SK-N-SH (cell line): ENCODE measurements at regions not wholly inside any gene's neighbourhood (a gene's known extent, or its start where the extent isn't known, plus 50 kb on each side); places are given as distances from the start of the nearest gene placed in this dataset.
A peak's percentile ranks its signal among the peaks of the same experiment; 100 is the strongest.

Experiments used
- CTCF ChIA-PET: fragments of 300-600, 350-600 bp; formaldehyde crosslinking; extraction: SDS; loops from one replicate; lab custom pipeline; 2021; lab: Yijun Ruan, JAX
- POLR2A ChIA-PET: fragments of 350-600 bp; sonication (Branson Sonifier 250); formaldehyde crosslinking; extraction: SDS; loops from one replicate; lab custom pipeline; 2020; ENCODE audit warnings: antibody characterized with exemption, inconsistent platforms; lab: Yijun Ruan, JAX
- DNase-seq: peaks from one replicate; pipeline ENCODE4 v3.0.0; 2012
- H2AFZ ChIP-seq: fragments of 200-600 bp; sonication (generic); 2 replicates; pipeline ENCODE4 v1.8.1; 2016; ENCODE audit warnings: antibody characterized with exemption, mild to moderate bottlenecking, low read depth
- H3F3A ChIP-seq: fragments of 200-600 bp; sonication (generic); replicated peaks from 2 replicates; pipeline ENCODE3; 2016; ENCODE audit warnings: antibody characterized with exemption, mild to moderate bottlenecking; ENCODE audit not compliant: insufficient read depth
- H3K27ac ChIP-seq, 2 experiments: fragments of 200-500 bp in 1 of 2; fragments of 200-600 bp in 1 of 2; sonication (Bioruptor generic) in 1 of 2; sonication (generic), shearing (Covaris generic) in 1 of 2; 2 replicates each; pipeline versions ENCODE4 v1.5.1 to v1.6.1; 2014 to 2016; ENCODE audit warnings: low read depth in 2 of 2, inconsistent platforms in 1 of 2, low read length in 1 of 2, mild to moderate bottlenecking in 1 of 2, mixed read lengths in 1 of 2
- H3K27me3 ChIP-seq: fragments of 200-600 bp; sonication (generic), shearing (Covaris generic); 2 replicates; pipeline ENCODE4 v1.6.1; 2016; ENCODE audit warnings: mixed run types; ENCODE audit not compliant: insufficient read depth
- H3K36me3 ChIP-seq, 2 experiments: fragments of 200-500 bp in 1 of 2; fragments of 200-600 bp in 1 of 2; sonication (Bioruptor generic) in 1 of 2; sonication (generic) in 1 of 2; replicated peaks in 1 of 2; 2 replicates each; pipeline versions ENCODE3 to v1.5.1; 2014 to 2016; ENCODE audit warnings: low read length in 1 of 2, mild to moderate bottlenecking in 1 of 2; ENCODE audit not compliant: insufficient read depth in 2 of 2, control insufficient read depth in 1 of 2
- H3K4me1 ChIP-seq, 2 experiments: fragments of 200-500 bp in 1 of 2; fragments of 200-600 bp in 1 of 2; sonication (Bioruptor generic) in 1 of 2; sonication (generic), shearing (Covaris generic) in 1 of 2; 2 replicates each; pipeline versions ENCODE4 v1.5.1 to v1.6.1; 2014 to 2016; ENCODE audit warnings: low read depth in 1 of 2, low read length in 1 of 2, mixed run types in 1 of 2; ENCODE audit not compliant: insufficient read depth in 2 of 2, control insufficient read depth in 1 of 2
- H3K4me2 ChIP-seq: fragments of 200-600 bp; sonication (generic), shearing (Covaris generic); 2 replicates; pipeline ENCODE4 v1.6.1; 2017; ENCODE audit warnings: mixed run types
- H3K4me3 ChIP-seq, 2 experiments: fragments of 200-500 bp in 1 of 2; fragments of 200-600 bp in 1 of 2; sonication (Bioruptor generic) in 1 of 2; sonication (generic), shearing (Covaris generic) in 1 of 2; 2 replicates each; pipeline versions ENCODE4 v1.5.1 to v1.8.1; 2014 to 2016; ENCODE audit warnings: low read depth in 2 of 2, inconsistent platforms in 1 of 2, low read length in 1 of 2, mild to moderate bottlenecking in 1 of 2, mixed read lengths in 1 of 2, moderate library complexity in 1 of 2
- H3K79me2 ChIP-seq: fragments of 200-600 bp; sonication (generic); 2 replicates; pipeline ENCODE4 v1.8.1; 2017; ENCODE audit warnings: mild to moderate bottlenecking; ENCODE audit not compliant: insufficient read depth
- H3K9ac ChIP-seq: fragments of 200-600 bp; sonication (generic); 2 replicates; pipeline ENCODE4 v1.6.1; 2017; ENCODE audit warnings: mixed run types
- H3K9me2 ChIP-seq: fragments of 200-600 bp; sonication (generic); 2 replicates; pipeline ENCODE4 v1.6.1; 2017; ENCODE audit warnings: mixed run types
- H3K9me3 ChIP-seq: fragments of 200-600 bp; sonication (generic); 2 replicates; pipeline ENCODE4 v1.6.1; 2017; ENCODE audit warnings: mixed run types, mild to moderate bottlenecking, moderate library complexity
- H4K20me1 ChIP-seq: fragments of 200-600 bp; sonication (generic); 2 replicates; pipeline ENCODE4 v1.6.1; 2017; ENCODE audit warnings: mild to moderate bottlenecking, mixed run types; ENCODE audit not compliant: insufficient read depth
- CHD2 ChIP-seq: fragments of 150-350 bp; IDR thresholded peaks from 2 replicates; pipeline ENCODE4 v1.6.1; 2018; ENCODE audit warnings: low read length; ENCODE audit not compliant: partially characterized antibody
- JUND ChIP-seq: IDR thresholded peaks from 2 replicates; pipeline ENCODE4 v1.4.0; 2012
- RAD21 ChIP-seq: IDR thresholded peaks from 2 replicates; pipeline ENCODE4 v1.6.1; 2012; ENCODE audit warnings: mild to moderate bottlenecking, low read length
- SMC3 ChIP-seq: IDR thresholded peaks from 2 replicates; pipeline ENCODE4 v1.6.1; 2012; ENCODE audit warnings: low read depth, low read length, improper control_type of control experiment
- TCF12 ChIP-seq: IDR thresholded peaks from 2 replicates; pipeline ENCODE4 v1.4.0; 2012
- YY1 ChIP-seq: IDR thresholded peaks from 2 replicates; pipeline ENCODE4 v1.4.0; 2012; ENCODE audit warnings: low read depth, mild to moderate bottlenecking
- WGBS: methylation state at CpG from one replicate; pipeline ENCODE4 v1.1.6; 2017; ENCODE audit warnings: low lambda C conversion rate; 5-methylcytosine and 5-hydroxymethylcytosine counted together
- TF ChIP-seq, protein P1 (sequence below): IDR thresholded peaks from 2 replicates; pipeline ENCODE4 v1.4.0; 2012; ENCODE audit warnings: low read depth
- TF ChIP-seq, protein P2 (sequence below): IDR thresholded peaks from 2 replicates; pipeline ENCODE4 v1.6.1; 2012; ENCODE audit warnings: mild to moderate bottlenecking, low read depth, low read length, moderate library complexity
- TF ChIP-seq, protein P3 (sequence below): IDR thresholded peaks from 2 replicates; pipeline ENCODE4; 2012

DNA sequence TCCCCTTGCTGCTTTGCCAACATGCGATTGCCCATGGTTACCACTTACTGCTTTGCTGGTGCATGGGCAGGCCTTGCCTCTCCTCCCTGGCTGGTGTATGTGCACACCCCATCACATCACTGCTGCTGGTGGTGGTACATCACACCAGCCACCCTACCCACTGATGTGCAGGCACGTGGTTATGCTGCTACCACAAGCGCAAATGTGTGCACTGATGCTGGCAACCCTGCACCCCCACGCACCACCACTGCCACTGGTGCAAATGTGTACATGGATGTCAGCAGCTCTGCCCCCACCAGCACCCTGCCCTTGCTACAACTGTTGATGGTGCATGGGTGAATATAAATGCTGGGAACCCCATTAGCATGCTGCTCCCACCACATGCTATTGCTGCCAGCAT, 261.7 kb downstream of the AEBP2 start:
- DNase-seq: no peak
- Histone ChIP-seq H3K9me2 (no peaks in the 10 kb centered on the region), H3K4me1 (no peaks in the 10 kb centered on the region), H3K27me3 (no peaks in the 10 kb centered on the region), H3K9ac (no peak overlapping the region), H3K4me3 (no peak overlapping the region), H3K36me3 (no peaks in the 10 kb centered on the region), H3K79me2 (no peaks in the 10 kb centered on the region), H3K4me2 (no peak overlapping the region), H3F3A (peaks cover 7% of the 10 kb centered on the region), H3K9me3 (0 out of 2 replicates have a peak, but pooled peaks cover 7% of the 10 kb centered on the region), H3K27ac (no peak overlapping the region), H4K20me1 (no peaks in the 10 kb centered on the region), H2AFZ (no peak overlapping the region)
- WGBS: 90% methylated on average over 1 of the region's 4 CpGs
- TF ChIP-seq RAD21: no peak
- TF ChIP-seq YY1: no peak
- TF ChIP-seq SMC3: no peak
- TF ChIP-seq, protein P1, sequence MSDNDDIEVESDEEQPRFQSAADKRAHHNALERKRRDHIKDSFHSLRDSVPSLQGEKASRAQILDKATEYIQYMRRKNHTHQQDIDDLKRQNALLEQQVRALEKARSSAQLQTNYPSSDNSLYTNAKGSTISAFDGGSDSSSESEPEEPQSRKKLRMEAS: no peak
- CTCF ChIA-PET: no interaction called here
- POLR2A ChIA-PET: no interaction called here

DNA sequence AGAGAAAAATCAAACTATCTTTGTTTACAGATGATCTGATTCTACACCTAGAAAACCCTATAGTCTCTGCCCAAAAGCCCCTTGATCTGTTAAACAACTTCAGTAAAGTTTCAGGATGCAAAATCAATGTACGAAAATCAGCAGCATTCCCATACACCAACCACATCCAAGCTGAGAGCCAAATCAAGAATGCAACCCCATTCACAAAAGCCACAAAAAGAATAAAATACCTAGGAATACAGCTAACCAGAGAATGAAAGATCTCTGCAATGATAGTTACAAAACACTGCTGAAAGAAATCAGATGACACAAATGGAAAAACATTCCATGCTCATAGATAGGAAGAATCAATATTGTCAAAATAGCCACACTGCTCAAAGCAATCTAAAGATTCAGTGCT, 265.7 kb downstream of the AEBP2 start:
- WGBS: 76% methylated on average over 1 of the region's 1 CpG
- no peak for DNase-seq
- H3F3A ChIP-seq: peaks cover 15% of the 10 kb centered on the region
- 0 out of 4 replicates have a peak overlapping the region, but pooled peaks of 1 of the 2 experiments have one; percentile 35 for H3K27ac ChIP-seq
- H3K79me2 ChIP-seq: no peaks in the 10 kb centered on the region
- H3K4me3 ChIP-seq: no peak overlapping the region
- H3K27me3 ChIP-seq: no peaks in the 10 kb centered on the region
- no peak overlapping the region for H2AFZ ChIP-seq
- H3K36me3 ChIP-seq: no peaks in the 10 kb centered on the region
- POLR2A ChIA-PET: no interaction called here
- H3K9ac ChIP-seq: no peak overlapping the region
- H4K20me1 ChIP-seq: no peaks in the 10 kb centered on the region
- H3K4me2 ChIP-seq: no peak overlapping the region
- CTCF ChIA-PET: no interaction called here
- no peaks in the 10 kb centered on the region for H3K4me1 ChIP-seq
- peaks cover 22% of the 10 kb centered on the region; the same call in 1 of the 2 replicates for H3K9me3 ChIP-seq
- H3K9me2 ChIP-seq: no peaks in the 10 kb centered on the region
- TF ChIP-seq, protein P2, sequence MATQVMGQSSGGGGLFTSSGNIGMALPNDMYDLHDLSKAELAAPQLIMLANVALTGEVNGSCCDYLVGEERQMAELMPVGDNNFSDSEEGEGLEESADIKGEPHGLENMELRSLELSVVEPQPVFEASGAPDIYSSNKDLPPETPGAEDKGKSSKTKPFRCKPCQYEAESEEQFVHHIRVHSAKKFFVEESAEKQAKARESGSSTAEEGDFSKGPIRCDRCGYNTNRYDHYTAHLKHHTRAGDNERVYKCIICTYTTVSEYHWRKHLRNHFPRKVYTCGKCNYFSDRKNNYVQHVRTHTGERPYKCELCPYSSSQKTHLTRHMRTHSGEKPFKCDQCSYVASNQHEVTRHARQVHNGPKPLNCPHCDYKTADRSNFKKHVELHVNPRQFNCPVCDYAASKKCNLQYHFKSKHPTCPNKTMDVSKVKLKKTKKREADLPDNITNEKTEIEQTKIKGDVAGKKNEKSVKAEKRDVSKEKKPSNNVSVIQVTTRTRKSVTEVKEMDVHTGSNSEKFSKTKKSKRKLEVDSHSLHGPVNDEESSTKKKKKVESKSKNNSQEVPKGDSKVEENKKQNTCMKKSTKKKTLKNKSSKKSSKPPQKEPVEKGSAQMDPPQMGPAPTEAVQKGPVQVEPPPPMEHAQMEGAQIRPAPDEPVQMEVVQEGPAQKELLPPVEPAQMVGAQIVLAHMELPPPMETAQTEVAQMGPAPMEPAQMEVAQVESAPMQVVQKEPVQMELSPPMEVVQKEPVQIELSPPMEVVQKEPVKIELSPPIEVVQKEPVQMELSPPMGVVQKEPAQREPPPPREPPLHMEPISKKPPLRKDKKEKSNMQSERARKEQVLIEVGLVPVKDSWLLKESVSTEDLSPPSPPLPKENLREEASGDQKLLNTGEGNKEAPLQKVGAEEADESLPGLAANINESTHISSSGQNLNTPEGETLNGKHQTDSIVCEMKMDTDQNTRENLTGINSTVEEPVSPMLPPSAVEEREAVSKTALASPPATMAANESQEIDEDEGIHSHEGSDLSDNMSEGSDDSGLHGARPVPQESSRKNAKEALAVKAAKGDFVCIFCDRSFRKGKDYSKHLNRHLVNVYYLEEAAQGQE: no peak
- TF ChIP-seq, protein P3, sequence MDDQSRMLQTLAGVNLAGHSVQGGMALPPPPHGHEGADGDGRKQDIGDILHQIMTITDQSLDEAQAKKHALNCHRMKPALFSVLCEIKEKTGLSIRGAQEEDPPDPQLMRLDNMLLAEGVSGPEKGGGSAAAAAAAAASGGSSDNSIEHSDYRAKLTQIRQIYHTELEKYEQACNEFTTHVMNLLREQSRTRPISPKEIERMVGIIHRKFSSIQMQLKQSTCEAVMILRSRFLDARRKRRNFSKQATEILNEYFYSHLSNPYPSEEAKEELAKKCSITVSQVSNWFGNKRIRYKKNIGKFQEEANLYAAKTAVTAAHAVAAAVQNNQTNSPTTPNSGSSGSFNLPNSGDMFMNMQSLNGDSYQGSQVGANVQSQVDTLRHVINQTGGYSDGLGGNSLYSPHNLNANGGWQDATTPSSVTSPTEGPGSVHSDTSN: 0 out of 2 replicates have a peak, but pooled peaks have one; percentile 10
- TF ChIP-seq CHD2 (no peak), JUND (peak; percentile 23; the same call in 1 of the 2 replicates), TCF12 (0 out of 2 replicates have a peak, but pooled peaks have one; percentile 6)
